Left hindlimb (tissue), 1 donor: ENCODE measurements at regions not wholly inside any gene's neighbourhood (a gene's known extent, or its start where the extent isn't known, plus 50 kb on each side); places are given as distances from the start of the nearest gene placed in this dataset.
"Not testable (repeated sequence)": the region's sequence is repeated elsewhere in the genome, so short reads cannot be mapped to it uniquely, and the experiment has no call there.

ENCODE experiments used
- DNase-seq: peaks from one replicate; pipeline ENCODE4 v3.0.0-alpha.2; 2018

DNA sequence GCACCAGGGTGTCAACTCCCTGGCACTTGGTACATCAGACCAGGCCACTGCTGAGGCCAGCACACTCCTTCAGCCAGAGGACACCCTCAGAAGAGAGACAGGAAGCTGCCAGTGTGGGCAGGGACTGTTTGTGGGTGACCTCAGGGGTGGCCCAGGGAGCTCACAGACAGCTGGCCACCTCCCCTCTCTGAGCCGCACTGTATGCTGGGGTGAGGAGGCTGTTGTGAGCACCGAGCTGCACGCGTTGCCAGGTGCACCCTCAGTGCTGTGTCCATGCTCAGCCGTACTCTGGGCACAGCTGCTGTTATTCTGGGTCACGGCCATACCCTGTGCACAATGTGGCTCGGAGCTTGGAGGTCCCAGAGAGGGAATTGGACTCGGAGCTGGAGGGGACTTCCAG, 61.5 kb upstream of the NANOS1 start:
- DNase-seq = no peak

DNA sequence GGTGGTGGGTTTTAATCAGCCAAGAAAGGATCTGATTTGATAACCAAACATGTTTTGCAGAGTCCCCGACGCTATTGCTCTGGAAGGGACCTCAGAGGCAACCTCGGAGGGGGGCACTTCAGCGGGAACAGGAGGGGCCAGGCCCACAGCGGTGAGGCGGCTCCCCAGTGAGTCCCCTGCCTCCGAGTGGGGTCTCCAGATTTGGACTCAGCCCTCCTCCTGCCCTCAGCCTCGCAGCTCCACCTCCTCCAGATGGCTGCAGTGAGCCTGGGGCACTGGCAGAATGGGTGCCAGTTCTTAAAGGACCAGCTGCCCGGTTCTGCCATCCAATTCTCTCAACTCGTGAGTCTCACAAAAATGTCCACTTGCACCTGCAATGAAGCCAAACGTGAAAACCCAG, 61.0 kb upstream of the NANOS1 start:
- DNase-seq = no peak

DNA sequence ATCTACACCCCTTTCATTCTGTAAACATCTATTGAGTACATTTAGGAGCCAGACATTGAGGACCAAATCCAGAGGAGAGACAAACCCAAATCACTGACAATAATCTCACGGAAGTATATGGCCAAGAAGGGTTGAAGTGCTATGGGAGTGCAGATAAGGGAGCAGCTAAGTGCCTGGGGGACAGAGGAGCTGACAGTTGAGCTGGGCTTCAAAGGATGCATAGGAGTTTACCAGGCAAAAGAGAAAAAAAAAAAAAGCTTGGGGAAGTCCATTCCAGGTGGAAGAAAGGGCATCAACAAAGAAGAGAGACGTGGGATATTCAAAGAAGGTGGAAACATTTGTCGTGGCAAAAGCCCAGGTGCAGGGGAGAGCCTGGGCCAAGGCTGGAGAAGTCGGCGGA, 60.5 kb upstream of the NANOS1 start:
- no peak for DNase-seq

DNA sequence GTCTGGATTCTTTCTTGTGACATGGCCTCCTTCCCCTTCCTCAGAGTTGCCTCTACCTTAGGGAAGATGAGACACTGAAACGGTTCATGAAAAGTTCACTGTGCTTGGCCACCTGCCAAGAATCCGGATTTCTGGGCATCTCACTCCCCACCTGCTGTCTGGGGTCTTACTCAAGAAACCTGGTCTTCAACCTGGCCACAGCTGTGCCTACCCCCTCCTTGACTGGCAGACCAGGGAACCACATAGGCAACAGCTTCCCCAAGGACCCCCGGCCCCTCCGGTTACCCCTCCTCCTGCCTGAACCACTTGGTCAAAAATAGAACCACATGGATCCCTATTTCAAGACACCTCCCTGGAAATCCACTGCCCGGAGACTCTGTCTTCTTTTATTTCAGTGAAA, 58.7 kb upstream of the NANOS1 start:
- DNase-seq = no peak

GRCh38 chr10:118971187-118971586, 58.3 kb upstream of the NANOS1 start:
- DNase-seq = no peak

DNA sequence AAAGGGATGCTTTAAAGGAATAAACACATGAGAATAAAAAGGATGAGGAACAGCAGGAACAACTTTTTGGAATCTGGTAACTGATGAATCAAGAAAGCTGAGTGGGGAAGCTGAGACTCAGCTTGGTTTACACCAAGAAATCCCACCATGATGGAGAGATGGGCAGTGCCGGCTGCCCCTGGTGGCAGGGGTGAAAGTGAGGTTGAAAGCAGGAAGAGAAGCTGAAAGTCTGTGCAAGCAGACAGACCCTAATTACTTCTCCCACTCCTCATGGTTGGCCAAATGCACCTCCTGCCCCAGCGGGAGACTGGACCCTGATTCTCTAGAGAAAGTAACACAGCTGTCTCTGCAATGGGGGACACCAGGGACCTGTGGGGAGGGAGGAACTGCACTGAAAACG, 57.6 kb upstream of the NANOS1 start:
- no peak for DNase-seq

GRCh38 chr10:118973744-118974143, 55.8 kb upstream of the NANOS1 start:
- no peak for DNase-seq

DNA sequence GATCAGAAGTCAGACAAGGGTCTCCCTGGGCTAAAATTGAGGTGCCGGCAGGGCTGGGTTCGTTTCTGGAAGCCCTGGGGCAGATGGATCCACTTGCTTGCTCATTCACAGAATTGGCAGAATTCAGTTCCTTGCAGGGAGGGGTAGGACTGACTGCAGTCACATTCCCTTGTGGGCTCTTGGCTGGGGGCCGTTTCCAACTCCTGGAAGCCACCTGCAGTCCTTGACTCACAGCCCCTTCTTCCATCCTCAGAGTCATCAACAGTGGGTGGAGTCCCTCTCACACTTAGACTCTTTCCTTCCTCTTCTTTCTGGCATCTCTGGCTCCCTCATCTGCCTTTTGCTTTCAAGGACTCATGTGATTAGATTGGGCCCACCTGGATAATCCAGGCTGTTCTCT, 54.6 kb upstream of the NANOS1 start:
- DNase-seq = no peak

DNA sequence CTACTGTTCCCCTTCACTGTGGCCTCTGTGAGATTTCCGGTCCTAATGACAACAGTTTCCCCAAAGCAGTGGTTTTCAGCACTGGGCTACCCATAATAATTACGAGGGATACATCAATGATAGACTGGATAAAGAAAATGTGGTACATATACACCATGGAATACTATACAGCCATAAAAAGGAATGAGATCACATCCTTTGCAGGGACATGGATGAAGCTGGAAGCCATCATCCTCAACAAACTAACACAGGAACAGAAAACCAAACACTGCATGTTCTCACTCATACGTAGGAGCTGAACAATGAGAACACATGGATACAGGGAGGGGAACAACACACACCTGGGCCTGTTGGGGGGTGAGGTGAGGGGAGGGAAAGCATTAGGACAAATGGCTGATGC, 53.3 kb upstream of the NANOS1 start:
- DNase-seq = not testable (repeated sequence)

DNA sequence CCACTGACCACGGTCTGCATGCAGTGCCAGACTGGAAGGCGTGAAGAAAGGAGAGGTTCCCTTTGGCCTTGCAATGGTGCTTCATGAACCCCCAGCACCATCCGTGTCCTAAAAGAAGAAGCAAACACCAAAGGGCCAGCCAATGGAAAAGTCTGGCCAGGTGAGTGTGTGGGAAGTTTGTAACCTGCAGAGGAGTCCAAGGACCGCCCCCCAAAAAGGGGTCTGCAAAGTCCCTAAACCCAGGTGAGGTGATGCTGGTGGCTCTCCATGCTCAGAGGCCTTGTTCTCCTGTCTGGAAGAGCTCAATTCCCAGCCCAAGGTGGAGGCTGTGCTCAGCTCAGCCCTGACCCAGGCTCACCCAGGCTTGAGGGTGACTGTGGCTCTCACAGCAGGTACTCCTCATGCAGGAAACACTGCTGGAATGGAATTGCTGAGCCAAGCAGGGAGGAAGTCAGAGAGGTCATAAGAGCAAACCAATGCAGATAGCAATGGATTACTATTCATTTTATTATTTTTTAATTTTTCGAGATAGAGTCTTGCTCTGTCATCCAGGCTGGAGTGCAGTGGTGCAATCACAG, 52.4 kb upstream of the NANOS1 start:
- DNase-seq = no peak

DNA sequence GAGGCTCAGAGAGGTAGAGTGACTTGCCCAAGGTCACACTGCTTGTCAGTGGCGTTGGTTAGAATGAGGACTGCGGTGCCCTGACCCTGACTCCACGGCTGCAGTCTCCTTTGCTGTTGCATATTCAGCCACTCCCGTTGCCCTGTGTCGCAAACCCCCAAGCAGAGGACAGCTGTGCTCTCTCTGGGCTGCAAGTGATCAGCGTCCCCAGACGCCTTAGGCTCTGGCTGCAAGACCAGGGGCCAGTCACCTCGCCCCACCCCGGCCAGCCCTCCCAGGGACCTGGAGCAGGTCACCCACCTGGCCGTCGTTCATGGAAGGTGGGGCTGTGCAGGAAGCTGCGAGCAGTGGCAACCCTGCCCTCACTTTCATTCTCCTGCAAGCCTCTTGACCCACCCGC, 51.7 kb upstream of the NANOS1 start:
- DNase-seq = no peak

DNA sequence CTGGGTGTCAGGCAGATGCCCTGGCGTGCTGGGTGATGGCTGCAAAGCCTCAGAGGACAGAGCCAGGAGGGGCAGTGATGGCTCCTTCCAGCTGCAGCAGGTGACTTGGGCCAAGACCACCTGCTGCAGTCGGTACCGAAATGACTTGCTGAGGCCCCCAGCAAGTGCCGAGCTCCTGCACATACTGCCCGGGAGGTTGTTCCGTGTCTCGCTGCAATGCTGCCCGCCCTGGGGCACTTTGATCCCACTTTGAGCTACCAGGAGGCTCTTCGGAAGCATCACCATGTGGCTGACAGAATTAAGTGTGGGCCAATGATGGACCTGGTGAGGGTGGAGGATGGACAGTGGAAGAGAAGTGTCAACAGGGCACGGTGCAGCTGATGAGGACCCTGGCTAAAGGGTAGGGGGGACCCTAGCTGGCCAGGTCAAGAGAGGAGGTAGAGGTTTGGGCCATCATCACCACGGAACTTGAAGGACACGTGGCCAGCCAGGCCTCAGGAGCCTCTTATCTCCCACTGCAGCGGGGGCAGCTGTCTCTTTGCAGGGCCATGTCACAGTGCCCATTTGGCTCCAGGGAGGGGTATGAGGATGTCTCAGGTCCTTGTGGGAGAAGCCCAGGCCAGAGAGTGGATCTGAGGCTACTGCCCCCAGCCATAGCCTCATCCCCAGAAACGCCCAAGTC, 51.1 kb upstream of the NANOS1 start:
- DNase-seq = no peak

DNA sequence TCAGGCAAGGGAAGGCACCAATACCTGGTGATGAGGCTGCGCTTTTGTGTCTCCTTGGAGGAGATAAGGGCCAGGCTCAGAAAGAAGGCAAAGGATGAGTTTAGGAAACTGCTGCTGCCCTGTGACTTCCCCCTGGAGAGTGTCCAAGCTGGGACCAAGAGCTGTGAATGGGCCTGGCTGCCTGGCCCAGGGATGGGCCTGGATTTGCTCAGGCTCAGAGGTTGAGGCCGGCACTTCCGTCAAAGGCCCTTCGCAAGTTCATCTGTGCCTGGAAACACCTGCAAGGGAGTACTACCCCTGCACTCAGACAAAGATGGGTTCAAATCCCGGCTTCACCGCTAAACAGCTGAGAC, 50.5 kb upstream of the NANOS1 start:
- no peak for DNase-seq

GRCh38 chr10:118979661-118980060, 49.9 kb upstream of the NANOS1 start:
- DNase-seq = no peak
